HG02798 (cell line): ENCODE measurements at regions not wholly inside any gene's neighbourhood (a gene's known extent, or its start where the extent isn't known, plus 50 kb on each side); places are given as distances from the start of the nearest gene placed in this dataset.
"Not testable (repeated sequence)": the region's sequence is repeated elsewhere in the genome, so short reads cannot be mapped to it uniquely, and the experiment has no call there.

Source experiments
- ATAC-seq: cut with Tn5 transposase; IDR thresholded peaks from one replicate; pipeline ENCODE4 v1.9.1; 2021; ENCODE audit warnings: mild to moderate bottlenecking; ENCODE audit not compliant: unreplicated experiment, poor library complexity

DNA sequence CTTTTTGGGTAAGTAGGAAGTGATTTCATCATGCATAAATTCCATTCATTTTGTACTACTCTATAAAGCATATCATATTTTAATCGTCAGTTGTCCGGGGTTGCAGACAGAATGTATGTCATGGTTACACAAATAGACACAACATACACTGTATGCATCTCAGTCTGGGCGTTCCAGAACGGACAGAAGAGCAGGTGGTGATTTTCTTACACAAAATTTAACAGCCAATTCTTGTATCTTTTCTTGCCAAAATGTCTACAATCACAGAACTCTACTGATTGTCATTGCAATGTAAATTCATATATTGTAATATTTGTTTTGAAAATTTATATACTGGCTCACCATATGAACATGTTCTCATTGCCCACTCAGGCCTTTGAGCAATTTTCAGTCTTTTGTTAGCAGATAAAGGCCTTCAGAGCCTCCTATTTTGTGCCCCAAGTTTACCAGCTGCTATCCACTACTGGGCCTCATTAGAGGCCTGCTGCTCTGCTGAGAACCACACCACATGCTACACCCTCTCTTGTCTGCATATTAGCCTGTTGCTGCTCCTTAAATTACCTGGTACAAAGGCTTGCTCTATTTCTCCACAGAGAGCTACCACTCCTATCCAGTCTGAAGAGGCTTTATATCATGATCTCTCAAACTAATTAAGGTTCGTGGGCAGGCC lies 61.5 kb downstream of the PRDM13 start:
- ATAC-seq: no peak

DNA sequence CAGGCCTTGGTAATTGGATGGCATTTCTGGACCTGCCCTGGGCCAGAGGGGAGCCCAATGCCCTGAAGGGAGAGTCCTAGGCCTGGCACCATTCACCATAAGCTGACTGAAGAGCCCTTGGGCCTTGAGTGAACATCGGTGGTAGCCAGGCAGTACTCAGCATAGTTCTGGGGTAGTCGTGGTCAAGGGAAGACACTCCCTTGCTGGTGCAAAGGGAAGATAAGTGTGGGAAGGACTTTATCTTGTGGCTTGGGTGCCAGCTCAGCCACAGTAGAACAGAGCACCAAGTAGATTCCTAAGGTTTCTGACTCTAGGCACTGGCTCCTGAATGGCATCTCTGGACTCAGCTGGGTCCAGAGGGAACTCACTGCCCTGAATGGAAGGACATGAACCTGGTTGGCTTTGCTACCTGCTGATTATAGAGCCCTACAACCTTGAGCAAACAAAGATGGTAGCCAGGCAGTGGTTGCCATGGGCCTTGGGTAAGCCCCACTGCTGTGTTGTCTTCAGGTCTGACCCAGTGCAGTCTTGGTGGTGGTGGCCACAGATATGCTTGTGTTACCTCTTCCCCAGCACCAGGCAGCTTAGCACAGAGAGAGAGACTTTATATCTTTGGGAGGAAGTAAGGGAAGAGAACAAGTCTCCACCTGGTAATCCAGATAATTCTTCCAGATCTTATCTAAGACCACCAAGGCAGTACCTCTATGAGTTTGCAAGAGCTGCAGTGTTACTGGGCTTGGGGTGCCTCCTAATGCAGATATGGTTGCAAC lies 83.5 kb downstream of the PRDM13 start:
- ATAC-seq: no peak

DNA sequence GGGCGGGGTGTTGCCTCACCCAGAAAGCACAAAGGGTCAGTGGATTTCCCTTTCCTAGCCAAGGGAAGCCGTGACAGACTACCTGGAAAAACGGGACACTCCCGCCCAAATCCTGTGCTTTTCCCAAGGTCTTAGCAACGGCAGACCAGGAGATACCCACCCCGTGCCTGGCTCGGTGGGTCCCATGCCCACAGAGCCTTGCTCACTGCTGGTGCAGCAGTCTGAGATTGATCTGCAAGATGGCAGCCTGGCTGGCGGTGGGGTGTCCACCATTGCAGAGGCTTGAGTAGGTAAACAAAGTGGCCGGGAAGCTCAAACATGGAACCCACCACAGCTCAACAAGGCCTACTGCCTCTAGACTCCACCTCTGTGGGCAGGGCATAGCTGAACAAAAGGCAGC lies 95.7 kb downstream of the PRDM13 start:
- ATAC-seq: not testable (repeated sequence)

DNA sequence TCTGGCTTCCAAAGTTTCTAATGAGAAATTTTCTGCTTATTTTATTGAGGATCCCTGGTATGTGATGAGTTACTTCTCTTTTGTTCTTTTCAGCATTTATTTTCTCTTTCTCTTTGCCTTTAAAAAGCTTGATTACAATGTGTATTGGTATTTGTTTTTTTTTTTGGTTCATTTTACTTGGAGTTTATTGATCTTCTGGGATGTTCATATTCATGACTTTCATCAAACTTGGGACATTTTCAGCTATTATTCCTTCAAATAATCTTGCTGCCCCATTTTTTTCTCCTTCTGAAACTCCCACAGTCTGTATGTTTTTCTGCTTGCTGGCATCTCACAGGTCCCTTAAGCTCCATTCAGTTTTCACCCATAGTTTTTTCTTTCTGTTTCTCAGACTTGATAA lies 102.4 kb downstream of the PRDM13 start:
- no peak for ATAC-seq

DNA sequence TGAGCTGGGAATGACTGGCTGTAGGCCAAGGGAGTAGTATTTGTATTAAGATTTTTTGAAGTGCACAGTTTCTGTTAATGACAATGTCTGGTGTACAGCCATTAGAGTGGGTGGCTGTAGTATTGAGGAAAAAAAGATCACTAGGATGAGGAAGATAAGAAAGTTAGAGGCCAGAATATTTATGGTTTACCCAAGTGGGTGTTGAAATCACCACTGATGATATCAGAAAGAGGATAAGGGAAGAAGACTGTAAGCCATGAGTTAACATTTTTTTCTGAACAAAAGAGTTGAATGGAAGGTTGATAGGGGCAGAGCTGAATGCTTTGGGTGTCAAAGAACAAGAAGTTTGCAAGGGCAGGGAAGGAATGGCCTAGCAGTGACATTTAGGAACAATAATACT lies 104.7 kb downstream of the PRDM13 start:
- no peak for ATAC-seq

DNA sequence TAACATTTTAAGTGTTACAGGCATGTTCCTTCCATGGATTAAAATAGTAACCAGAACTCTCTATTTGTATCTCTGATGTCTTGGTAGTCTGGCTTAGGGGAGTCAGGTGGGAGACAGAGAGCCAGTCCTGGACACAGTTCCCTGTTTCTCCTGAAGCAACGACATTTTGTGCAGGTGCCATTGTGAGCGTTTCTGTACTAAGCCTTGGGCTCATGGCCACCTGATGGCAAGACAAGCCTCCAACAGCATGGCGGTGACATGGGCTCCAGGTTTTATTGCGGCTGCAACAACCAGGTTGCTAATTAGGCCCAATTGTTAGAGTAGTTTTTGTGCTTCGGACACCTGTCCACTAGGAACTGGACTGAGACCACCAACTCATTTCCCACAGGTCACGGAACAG lies 105.3 kb downstream of the PRDM13 start:
- ATAC-seq: no peak

DNA sequence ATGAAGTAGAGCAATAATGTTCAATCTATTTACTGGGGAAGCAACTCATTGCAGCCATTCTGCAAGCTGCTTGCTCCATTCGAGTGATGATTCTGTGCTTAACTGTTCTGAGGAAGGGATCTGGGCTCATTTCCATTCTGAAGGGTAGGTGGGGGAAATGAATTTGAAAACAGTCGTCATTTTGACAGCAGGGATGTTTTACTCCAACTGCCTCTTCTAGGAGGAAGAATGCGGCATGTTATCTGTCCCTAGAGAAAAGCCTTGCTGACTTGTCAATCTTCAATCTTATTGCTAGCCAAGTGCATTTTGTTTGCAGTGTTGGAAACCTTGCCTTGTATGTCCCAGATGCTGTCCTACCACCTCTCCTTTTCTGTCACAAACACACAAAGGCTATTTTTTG lies 105.9 kb downstream of the PRDM13 start:
- ATAC-seq: no peak

DNA sequence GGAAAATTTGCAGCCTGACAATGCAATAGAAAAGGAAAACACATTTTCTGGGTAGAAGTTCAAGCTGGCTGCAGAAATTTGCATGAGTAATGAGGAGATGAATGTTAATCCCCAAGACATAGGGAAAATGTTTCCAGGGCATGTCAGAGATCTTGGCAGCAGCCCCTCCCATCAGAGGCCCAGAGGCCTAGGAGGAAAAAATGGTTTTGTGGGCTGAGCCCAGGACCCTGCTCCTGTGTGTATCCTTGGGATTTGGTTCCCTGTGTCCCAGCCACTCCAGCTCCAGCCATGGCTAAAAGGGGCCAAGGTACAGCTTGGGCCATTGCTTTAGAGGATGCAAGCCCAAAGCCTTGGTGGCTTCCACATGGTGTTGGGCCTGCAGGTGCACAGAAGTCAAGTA lies 115.4 kb downstream of the PRDM13 start:
- ATAC-seq: not testable (repeated sequence)

DNA sequence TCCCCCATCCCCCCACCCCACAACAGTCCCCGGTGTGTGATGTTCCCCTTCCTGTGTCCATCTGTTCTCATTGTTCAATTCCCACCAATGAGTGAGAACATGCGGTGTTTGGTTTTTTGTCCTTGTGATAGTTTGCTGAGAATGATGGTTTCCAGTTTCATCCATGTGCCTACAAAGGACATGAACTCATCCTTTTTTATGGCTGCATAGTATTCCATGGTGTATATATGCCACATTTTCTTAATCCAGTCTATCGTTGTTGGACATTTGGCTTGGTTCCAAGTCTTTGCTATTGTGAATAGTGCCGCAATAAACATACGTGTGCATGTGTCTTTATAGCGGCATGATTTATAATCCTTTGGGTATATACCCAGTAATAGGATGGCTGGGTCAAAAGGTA lies 123.6 kb downstream of the PRDM13 start:
- not testable (repeated sequence) for ATAC-seq

DNA sequence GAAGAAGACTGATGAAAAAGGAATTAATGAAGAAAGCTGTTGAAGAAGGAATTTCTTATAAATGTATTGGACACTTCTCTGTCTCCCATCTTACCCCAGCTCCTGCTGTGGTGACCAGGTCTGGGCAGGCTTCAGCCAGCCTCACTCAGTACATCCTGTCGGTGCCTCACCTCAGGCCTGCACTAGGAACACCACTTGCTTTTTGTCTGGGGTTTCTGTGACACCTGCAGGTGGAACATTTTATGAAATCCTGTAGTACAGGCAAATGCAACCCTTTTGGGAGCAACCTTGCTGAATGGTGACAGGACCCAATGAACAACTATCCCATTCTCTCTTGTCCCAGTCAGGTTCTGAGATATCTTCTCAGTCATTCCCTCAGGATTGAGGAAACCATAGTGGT lies 129.7 kb downstream of the PRDM13 start:
- peak; percentile 33 for ATAC-seq

DNA sequence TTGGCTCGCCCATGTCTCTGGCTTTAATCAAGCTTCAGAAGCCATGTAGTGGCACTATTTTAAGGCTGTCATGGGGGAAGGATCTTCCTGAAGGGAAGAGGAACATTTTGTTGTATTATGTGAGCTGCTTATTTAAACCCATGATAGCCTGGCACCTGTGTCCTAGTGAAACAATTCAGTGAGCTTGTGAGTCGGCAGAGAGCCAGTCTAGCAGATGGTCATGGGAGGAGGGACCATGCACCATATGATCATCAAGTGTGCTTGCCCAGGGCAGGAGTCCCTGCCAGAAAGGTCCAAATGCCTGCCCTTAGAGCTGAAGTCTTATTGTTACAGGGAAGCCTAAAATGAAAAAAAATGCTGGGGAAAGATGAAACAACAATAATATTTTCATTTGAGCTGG lies 132.9 kb downstream of the PRDM13 start:
- ATAC-seq: no peak

DNA sequence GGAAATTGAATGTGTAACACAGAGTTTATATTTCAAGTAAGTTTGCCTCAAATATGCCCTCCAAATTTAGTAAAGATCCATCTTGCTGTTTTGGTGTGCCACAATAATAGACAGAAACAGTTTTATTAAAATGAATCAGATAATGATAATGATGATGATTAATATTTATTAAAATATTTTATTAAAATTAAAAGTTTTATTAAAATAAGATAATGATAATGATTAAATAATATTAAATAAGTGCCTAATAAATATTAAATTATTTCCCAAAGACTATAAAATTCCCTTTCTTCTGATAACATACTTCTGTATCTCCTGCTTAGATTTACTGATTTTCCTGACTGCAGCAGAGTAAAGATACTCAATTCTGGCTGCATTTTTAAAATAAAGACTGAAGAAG lies 134.5 kb downstream of the PRDM13 start:
- ATAC-seq: no peak

DNA sequence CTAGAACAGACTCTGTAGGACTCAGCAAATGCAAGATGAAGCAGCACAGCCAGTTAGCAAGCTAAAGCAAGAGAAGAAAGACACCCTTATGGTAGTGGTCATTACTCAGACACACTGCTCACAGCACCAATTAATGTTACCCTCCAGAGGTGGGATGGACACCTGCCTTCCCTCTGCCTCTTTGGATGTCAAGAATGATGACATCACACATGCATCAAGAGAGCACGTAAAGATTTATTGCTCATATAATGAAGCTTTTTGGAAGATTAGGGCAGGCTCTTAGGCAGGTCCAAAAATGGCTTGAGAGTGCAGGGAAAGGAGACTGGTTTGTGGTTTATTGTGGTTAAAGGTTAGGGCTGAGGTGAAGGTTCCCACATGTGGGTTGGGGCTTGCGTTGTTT lies 137.0 kb downstream of the PRDM13 start:
- no peak for ATAC-seq

DNA sequence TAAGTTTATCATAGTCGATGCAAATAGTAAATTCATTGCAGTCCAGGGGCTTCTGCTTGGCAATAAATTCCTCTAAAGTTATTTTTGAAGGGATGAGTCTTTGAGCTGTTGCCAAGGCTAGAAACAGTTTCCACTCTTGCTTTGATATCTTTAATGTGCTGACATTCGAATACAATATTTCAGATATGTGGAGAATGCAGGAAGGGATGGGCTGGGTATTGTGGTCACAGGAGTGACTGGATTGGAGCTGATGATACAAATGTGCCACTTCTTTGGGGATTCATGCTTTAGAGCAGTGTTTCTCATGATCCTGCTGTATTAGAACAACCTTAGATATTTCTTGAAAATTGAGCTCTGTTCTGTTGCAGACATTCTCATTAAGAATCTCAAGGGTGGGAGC lies 139.0 kb downstream of the PRDM13 start:
- ATAC-seq: no peak

DNA sequence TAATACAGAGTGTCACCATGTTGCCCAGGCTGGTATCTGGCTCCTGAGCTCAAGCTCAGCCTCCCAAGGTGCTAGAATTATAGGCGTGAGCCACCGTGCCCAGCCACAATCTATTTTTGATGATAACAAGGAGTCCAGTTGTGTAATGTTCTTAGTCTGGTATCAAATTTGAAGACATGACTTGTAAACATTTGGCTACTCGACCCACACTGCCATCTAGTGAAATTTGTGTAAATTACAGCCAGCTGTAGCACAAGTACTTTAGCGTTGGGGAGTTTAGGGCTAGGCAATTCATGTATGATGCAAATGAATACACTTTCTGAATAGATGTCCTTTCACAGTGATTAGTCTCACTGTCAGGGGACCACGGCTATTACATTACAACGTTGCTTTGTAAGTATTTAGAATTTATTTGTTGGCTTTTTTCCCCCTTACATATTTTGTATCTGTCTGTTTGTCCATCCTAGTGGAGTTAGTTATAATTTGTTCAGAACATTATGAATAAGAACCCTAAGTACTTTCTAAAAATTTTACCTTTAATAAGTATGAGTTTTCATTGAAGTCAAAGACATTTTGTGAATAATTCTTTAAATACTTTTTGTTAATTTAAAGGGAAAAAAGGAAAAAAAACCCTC lies 139.7 kb downstream of the PRDM13 start:
- peak; percentile 93 for ATAC-seq

DNA sequence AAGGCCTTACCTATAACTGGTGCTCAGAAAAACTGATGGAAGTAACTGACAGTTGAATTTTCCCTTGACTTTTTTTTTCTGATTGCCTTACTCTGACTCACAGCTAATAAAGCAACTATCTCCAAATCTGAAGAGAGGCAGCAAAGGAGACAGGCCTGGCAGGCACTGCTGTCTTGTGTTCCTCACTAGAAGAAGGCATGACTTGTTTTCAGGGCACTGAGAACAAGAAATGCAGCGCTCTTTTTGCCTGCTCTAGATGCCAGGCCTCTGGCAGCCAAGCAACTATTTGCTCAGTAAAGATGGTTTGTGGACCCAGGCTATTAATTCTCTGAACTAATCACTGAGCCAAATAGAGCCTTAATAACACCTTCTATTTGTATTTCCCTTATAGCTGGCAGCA lies 155.1 kb downstream of the PRDM13 start:
- ATAC-seq: no peak

DNA sequence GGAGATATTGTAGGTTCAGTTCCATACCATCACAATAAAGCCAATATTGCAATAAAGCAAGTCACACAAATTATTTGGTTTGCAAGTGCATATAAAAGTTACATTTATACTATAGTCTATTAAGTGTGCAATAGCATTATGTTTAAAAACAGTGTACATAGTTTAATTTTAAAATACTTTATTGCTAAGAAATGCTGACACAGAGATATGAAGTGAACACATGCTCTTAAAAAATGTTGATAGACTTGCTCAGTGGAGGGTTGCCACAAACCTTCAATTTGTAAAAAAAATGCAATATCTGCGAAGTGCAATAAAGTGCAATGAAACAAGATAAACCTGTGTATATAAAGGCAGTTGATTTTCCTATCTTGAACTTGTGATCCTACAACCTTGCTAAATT lies 161.5 kb downstream of the PRDM13 start:
- no peak for ATAC-seq

DNA sequence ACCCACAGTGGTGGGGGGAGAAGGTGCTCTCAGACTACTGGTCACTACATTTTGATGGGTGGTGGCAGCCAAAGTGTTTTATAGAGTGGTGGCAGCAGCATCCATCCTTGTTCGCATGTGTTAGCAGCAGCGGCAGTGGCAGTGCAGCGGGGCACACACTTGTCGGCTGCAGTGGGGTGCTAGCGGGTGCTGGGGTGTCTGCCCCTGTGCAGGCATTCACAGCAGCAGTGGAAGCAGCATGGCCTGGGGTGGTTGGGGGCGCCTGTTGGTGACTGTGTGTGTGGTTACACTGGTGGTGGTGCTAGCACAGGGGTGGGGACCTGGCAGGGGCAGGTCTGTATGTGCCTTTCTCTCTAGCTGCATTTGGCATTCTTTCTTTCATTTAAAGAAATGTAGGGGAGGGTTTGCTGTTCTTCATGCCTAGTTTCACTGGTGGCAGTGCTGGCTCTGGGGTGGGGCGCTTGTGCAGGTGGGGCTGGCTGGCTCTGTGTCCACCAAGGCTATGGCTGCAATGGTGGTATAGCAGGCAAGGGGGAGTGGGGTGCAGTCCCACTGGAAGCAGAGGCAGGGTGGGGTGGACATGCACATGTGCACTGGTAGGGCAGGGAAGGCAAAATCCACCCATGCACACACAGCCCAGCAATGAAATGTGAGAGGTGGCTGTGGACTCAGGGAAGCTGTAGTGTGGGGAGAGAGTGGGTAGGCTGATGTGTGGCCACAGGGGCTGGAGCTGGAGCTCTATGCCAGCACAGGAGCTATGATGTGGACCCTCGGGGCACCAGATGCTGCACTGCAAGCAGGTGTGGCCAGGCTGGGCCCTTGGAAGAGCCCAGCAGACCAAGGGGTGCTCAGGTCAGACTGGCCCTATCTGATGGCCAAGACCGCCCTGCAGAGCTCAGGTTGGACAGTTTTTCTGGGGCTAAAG lies 173.3 kb downstream of the PRDM13 start:
- ATAC-seq: no peak

DNA sequence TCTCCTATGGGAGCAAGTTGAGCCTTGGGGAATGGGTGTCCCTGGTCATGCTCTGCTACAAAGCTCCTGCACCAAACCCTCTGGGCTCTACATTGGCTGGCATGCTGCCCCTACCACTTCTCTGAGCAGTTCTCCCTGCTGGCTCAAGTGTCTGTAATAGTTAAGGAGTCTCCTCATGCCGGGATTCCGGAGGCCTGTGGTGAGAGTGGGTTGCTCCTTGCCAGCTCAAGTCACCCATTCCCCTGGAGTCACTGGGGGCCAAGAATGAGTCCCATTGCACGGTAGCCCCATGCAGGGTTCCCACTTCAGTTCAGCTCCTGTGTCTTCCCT lies 173.9 kb downstream of the PRDM13 start:
- no peak for ATAC-seq

DNA sequence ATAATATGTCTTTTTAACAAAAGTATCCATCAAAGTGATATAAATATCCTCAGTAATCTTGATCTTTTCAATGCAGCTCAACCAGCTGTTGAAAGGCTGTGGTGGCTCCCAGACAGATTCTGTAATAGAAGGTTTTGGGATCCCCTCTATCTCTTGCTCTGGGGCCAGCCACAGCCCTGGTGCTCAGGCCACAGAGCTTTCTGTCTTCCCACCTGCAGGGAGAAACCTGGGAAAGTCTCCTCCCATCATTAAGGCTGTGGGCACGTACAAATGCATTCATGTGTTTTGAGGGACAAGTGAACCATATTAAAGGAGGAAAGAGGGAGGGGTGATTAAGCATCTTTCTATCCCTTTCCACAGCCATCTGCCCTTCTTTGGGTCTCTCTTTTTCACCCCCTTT lies 183.1 kb downstream of the PRDM13 start:
- ATAC-seq: peak; percentile 67

DNA sequence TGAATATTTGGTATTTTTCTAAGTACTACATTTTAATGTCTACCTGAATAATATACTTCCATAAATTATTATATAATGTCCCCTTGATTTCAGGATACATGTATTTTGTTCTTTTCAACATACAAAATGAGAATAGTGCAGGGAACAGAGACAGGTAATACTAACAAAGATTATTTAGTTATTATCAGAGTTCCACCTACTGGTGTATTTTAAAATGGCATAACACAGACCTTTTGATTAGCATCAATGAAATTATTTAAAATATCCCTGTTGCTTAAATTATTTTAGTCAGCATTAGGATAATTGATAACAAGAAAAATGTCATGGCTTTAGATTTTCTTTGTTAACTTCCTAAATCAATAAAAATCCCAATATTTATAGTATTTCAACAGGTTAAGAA lies 184.0 kb downstream of the PRDM13 start:
- ATAC-seq: no peak
